ENCODE measurements at regions not wholly inside any gene's neighbourhood (a gene's known extent, or its start where the extent isn't known, plus 50 kb on each side); places are given as distances from the start of the nearest gene placed in this dataset.

- TF ChIP-seq CTCF (IDR thresholded peaks at IDR 0.05) (no peak), POLR2A (IDR thresholded peaks at IDR 0.05) (no peak)
Observed at GRCh38 chr2:145379934-145380333, 860.0 kb upstream of the ZEB2 start.
